HTR-8/SVneo (cell line): ENCODE measurements at regions not wholly inside any gene's neighbourhood (a gene's known extent, or its start where the extent isn't known, plus 50 kb on each side); places are given as distances from the start of the nearest gene placed in this dataset.
A peak's percentile ranks its signal among the peaks of the same experiment; 100 is the strongest.

Source experiments
- DNase-seq: peaks from one replicate; pipeline ENCODE4 v3.0.0; 2011; ENCODE audit warnings: low spot score, mixed read lengths; ENCODE audit not compliant: insufficient read length
- FAIRE-seq: peaks from 2 replicates; lab custom pipeline; 2011; peaks lifted over from hg19 to GRCh38; lab: Jason Lieb, UNC

- no peak for FAIRE-seq
Observed at GRCh38 chr10:36111676-36112075, 469.6 kb upstream of the FZD8 start.

GRCh38 chr10:36110097-36110496, 468.0 kb upstream of the FZD8 start:
- DNase-seq (no peak), FAIRE-seq (no peak)

More at GRCh38 chr10:36111676-36112075, 469.6 kb upstream of the FZD8 start:
- no peak for DNase-seq

GRCh38 chr10:36109399-36110023, 467.4 kb upstream of the FZD8 start:
- DNase-seq = no peak
- no peak for FAIRE-seq

- no peak for DNase-seq
Observed at GRCh38 chr10:36097696-36098095, 455.6 kb upstream of the FZD8 start.

GRCh38 chr10:36096576-36096975, 454.5 kb upstream of the FZD8 start:
- FAIRE-seq (no peak), DNase-seq (no peak)

More at GRCh38 chr10:36097696-36098095, 455.6 kb upstream of the FZD8 start:
- FAIRE-seq = no peak

GRCh38 chr10:36094096-36094495, 452.0 kb upstream of the FZD8 start:
- FAIRE-seq = no peak
- DNase-seq = no peak

- DNase-seq (no peak), FAIRE-seq (no peak)
Observed at GRCh38 chr10:36092116-36092515, 450.0 kb upstream of the FZD8 start.

GRCh38 chr10:36091007-36091406, 448.9 kb upstream of the FZD8 start:
- DNase-seq (no peak), FAIRE-seq (no peak)

GRCh38 chr10:36089790-36090440, 447.8 kb upstream of the FZD8 start:
- DNase-seq (no peak), FAIRE-seq (no peak)

- DNase-seq (no peak), FAIRE-seq (peak; percentile 4)
Observed at GRCh38 chr10:36087006-36088005, 445.2 kb upstream of the FZD8 start.

GRCh38 chr10:36075196-36075595, 433.1 kb upstream of the FZD8 start:
- no peak for FAIRE-seq
- DNase-seq = no peak

- no peak for FAIRE-seq
- no peak for DNase-seq
Observed at GRCh38 chr10:36073796-36074345, 431.8 kb upstream of the FZD8 start.

- no peak for FAIRE-seq
- DNase-seq = no peak
Observed at GRCh38 chr10:36068542-36068941, 426.4 kb upstream of the FZD8 start.

GRCh38 chr10:36067748-36068147, 425.7 kb upstream of the FZD8 start:
- DNase-seq (no peak), FAIRE-seq (no peak)

- FAIRE-seq = no peak
- no peak for DNase-seq
Observed at GRCh38 chr10:36066850-36067249, 424.8 kb upstream of the FZD8 start.

GRCh38 chr10:36066102-36066501, 424.0 kb upstream of the FZD8 start:
- no peak for DNase-seq

GRCh38 chr10:36063396-36063795, 421.3 kb upstream of the FZD8 start:
- DNase-seq (no peak), FAIRE-seq (no peak)

More at GRCh38 chr10:36066102-36066501, 424.0 kb upstream of the FZD8 start:
- no peak for FAIRE-seq

- no peak for DNase-seq
- no peak for FAIRE-seq
Observed at GRCh38 chr10:36057731-36058130, 415.6 kb upstream of the FZD8 start.

- no peak for DNase-seq
- FAIRE-seq = no peak
Observed at GRCh38 chr10:36057180-36057579, 415.1 kb upstream of the FZD8 start.

GRCh38 chr10:36053775-36054174, 411.7 kb upstream of the FZD8 start:
- FAIRE-seq = no peak

More at GRCh38 chr10:36053775-36054174, 411.7 kb upstream of the FZD8 start:
- DNase-seq = no peak
